Skeletal muscle tissue (tissue), 3 donors: ENCODE measurements at regions not wholly inside any gene's neighbourhood (a gene's known extent, or its start where the extent isn't known, plus 50 kb on each side); places are given as distances from the start of the nearest gene placed in this dataset.

ENCODE experiments used
- H3K27ac ChIP-seq: one replicate; pipeline ENCODE4 v1.7.0; 2013; ENCODE audit warnings: mild to moderate bottlenecking, low read depth, low read length, inconsistent platforms
- H3K27me3 ChIP-seq, 3 donors: one replicate each; pipeline ENCODE4 v1.7.0; 2013; ENCODE audit warnings: low read length in 3 of 3; ENCODE audit not compliant: control insufficient read depth in 3 of 3, insufficient read depth in 3 of 3
- H3K36me3 ChIP-seq, 3 donors: one replicate each; pipeline ENCODE4 v1.7.0; 2013; ENCODE audit warnings: low read length in 3 of 3; ENCODE audit not compliant: control insufficient read depth in 3 of 3, insufficient read depth in 3 of 3
- H3K4me1 ChIP-seq, 3 donors: one replicate each; pipeline ENCODE4 v1.7.0; 2013; ENCODE audit warnings: low read length in 3 of 3, mild to moderate bottlenecking in 3 of 3; ENCODE audit not compliant: control insufficient read depth in 3 of 3, insufficient read depth in 3 of 3
- H3K4me3 ChIP-seq, 3 donors: one replicate each; pipeline ENCODE4 v1.7.0; 2013; ENCODE audit warnings: low read length in 3 of 3
- H3K9ac ChIP-seq, 3 donors: one replicate each; pipeline ENCODE4 v1.7.0; 2013; ENCODE audit warnings: low read length in 3 of 3, mild to moderate bottlenecking in 3 of 3, moderate library complexity in 2 of 3, low read depth in 1 of 3
- H3K9me3 ChIP-seq, 3 donors: one replicate each; pipeline ENCODE4 v1.7.0; 2013; ENCODE audit warnings: low read length in 3 of 3; ENCODE audit not compliant: control insufficient read depth in 3 of 3
- donor health status: Osteomylitis.

- no peaks in the 10 kb centered on the region for H3K4me1 ChIP-seq
- H3K9ac ChIP-seq, result no peak overlapping the region
- H3K4me3 ChIP-seq, result no peak overlapping the region
- no peaks in the 10 kb centered on the region for H3K9me3 ChIP-seq
- no peak overlapping the region for H3K27ac ChIP-seq
- no peaks in the 10 kb centered on the region for H3K27me3 ChIP-seq
- H3K36me3 ChIP-seq, result no peaks in the 10 kb centered on the region
Measured at GRCh38 chr13:67696775-67697174, 466.6 kb upstream of the PCDH9 start.

GRCh38 chr13:67664502-67664901, 434.4 kb upstream of the PCDH9 start:
- Histone ChIP-seq H3K4me1 (peaks cover 0 to 2% (median 0%) of the 10 kb centered on the region in 3 donors), H3K27me3 (no peaks in the 10 kb centered on the region), H3K36me3 (no peaks in the 10 kb centered on the region), H3K4me3 (no peak overlapping the region), H3K27ac (no peak overlapping the region), H3K9ac (no peak overlapping the region), H3K9me3 (no peaks in the 10 kb centered on the region)

- Histone ChIP-seq H3K4me1 (no peaks in the 10 kb centered on the region), H3K9ac (no peak overlapping the region), H3K9me3 (no peaks in the 10 kb centered on the region), H3K27ac (no peak overlapping the region), H3K4me3 (no peak overlapping the region), H3K27me3 (no peaks in the 10 kb centered on the region), H3K36me3 (no peaks in the 10 kb centered on the region)
Measured at GRCh38 chr13:67662997-67663396, 432.9 kb upstream of the PCDH9 start.

- Histone ChIP-seq H3K27me3 (no peaks in the 10 kb centered on the region), H3K4me1 (no peaks in the 10 kb centered on the region), H3K9ac (no peak overlapping the region), H3K36me3 (no peaks in the 10 kb centered on the region), H3K27ac (no peak overlapping the region), H3K9me3 (no peaks in the 10 kb centered on the region), H3K4me3 (no peak overlapping the region)
Measured at GRCh38 chr13:67652887-67653286, 422.8 kb upstream of the PCDH9 start.

- no peak overlapping the region for H3K4me3 ChIP-seq
- no peaks in the 10 kb centered on the region for H3K9me3 ChIP-seq
- H3K4me1 ChIP-seq, result no peaks in the 10 kb centered on the region
- H3K9ac ChIP-seq, result no peak overlapping the region
- H3K36me3 ChIP-seq, result no peaks in the 10 kb centered on the region
- H3K27ac ChIP-seq, result no peak overlapping the region
- H3K27me3 ChIP-seq, result no peaks in the 10 kb centered on the region
Measured at GRCh38 chr13:67651908-67652465, 421.9 kb upstream of the PCDH9 start.

- no peaks in the 10 kb centered on the region for H3K36me3 ChIP-seq
- no peaks in the 10 kb centered on the region for H3K9me3 ChIP-seq
- H3K27ac ChIP-seq, result no peak overlapping the region
- H3K4me1 ChIP-seq, result no peaks in the 10 kb centered on the region
- no peaks in the 10 kb centered on the region for H3K27me3 ChIP-seq
- H3K9ac ChIP-seq, result no peak overlapping the region
- H3K4me3 ChIP-seq, result no peak overlapping the region
Measured at GRCh38 chr13:67650471-67650870, 420.3 kb upstream of the PCDH9 start.

- no peak overlapping the region for H3K27ac ChIP-seq
- H3K9me3 ChIP-seq, result no peaks in the 10 kb centered on the region
- H3K4me1 ChIP-seq, result no peaks in the 10 kb centered on the region
- H3K9ac ChIP-seq, result no peak overlapping the region
- H3K27me3 ChIP-seq, result no peaks in the 10 kb centered on the region
- H3K36me3 ChIP-seq, result no peaks in the 10 kb centered on the region
- no peak overlapping the region for H3K4me3 ChIP-seq
Measured at GRCh38 chr13:67645874-67646467, 415.8 kb upstream of the PCDH9 start.

- Histone ChIP-seq H3K4me1 (no peaks in the 10 kb centered on the region), H3K27ac (no peak overlapping the region), H3K36me3 (no peaks in the 10 kb centered on the region), H3K9me3 (no peaks in the 10 kb centered on the region), H3K9ac (no peak overlapping the region), H3K4me3 (no peak overlapping the region), H3K27me3 (no peaks in the 10 kb centered on the region)
Measured at GRCh38 chr13:67643516-67644055, 413.4 kb upstream of the PCDH9 start.

- Histone ChIP-seq H3K9me3 (no peaks in the 10 kb centered on the region), H3K36me3 (no peaks in the 10 kb centered on the region), H3K27ac (no peak overlapping the region), H3K4me1 (no peaks in the 10 kb centered on the region), H3K9ac (no peak overlapping the region), H3K27me3 (no peaks in the 10 kb centered on the region), H3K4me3 (no peak overlapping the region)
Measured at GRCh38 chr13:67642657-67643056, 412.5 kb upstream of the PCDH9 start.

- H3K4me3 ChIP-seq, result no peak overlapping the region
- H3K9me3 ChIP-seq, result no peaks in the 10 kb centered on the region
- H3K36me3 ChIP-seq, result no peaks in the 10 kb centered on the region
- no peak overlapping the region for H3K9ac ChIP-seq
- H3K4me1 ChIP-seq, result no peaks in the 10 kb centered on the region
- H3K27ac ChIP-seq, result no peak overlapping the region
- H3K27me3 ChIP-seq, result no peaks in the 10 kb centered on the region
Measured at GRCh38 chr13:67635754-67636153, 405.6 kb upstream of the PCDH9 start.
